Uterus (tissue), 3 donors: ENCODE measurements at regions not wholly inside any gene's neighbourhood (a gene's known extent, or its start where the extent isn't known, plus 50 kb on each side); places are given as distances from the start of the nearest gene placed in this dataset.

Experiments used
- DNase-seq, 2 donors: peaks; one replicate each; pipeline ENCODE4 v3.0.0-alpha.2; 2019 to 2020
- H3K27ac ChIP-seq, 2 donors: fragments of 200-600 bp; sonication (generic); 1 replicate in 1 of 2; 2 replicates in 1 of 2; pipeline ENCODE4 v1.5.1; 2016 to 2018
- H3K27me3 ChIP-seq, 2 donors: fragments of 200-600 bp; sonication (generic); one replicate each; pipeline ENCODE4 v1.5.1; 2018 to 2019; ENCODE audit warnings: control low read depth in 1 of 2
- H3K36me3 ChIP-seq, 2 donors: fragments of 200-600 bp; sonication (generic); one replicate each; pipeline ENCODE4 v1.5.1; 2019; ENCODE audit warnings: control low read depth in 1 of 2
- H3K4me1 ChIP-seq, 2 donors: fragments of 200-600 bp; sonication (generic); one replicate each; pipeline ENCODE4 v1.5.1; 2018 to 2019; ENCODE audit warnings: control low read depth in 1 of 2
- H3K4me3 ChIP-seq, 2 donors: fragments of 200-600 bp; sonication (generic); 1 replicate in 1 of 2; 2 replicates in 1 of 2; pipeline ENCODE4 v1.5.1; 2018 to 2019; ENCODE audit warnings: mild to moderate bottlenecking in 1 of 2
- H3K9me3 ChIP-seq, 2 donors: fragments of 200-600 bp; sonication (generic); one replicate each; pipeline ENCODE4 v1.5.1; 2019; ENCODE audit warnings: control low read depth in 1 of 2
- CTCF ChIP-seq, 4 experiments: fragments of 200-600 bp in 2 of 4; fragments of 450-650 bp in 2 of 4; sonication (generic) in 2 of 4; IDR thresholded peaks; one replicate each; pipeline ENCODE4 v1.5.1; 2016 to 2019; ENCODE audit warnings: antibody characterized with exemption in 4 of 4, mild to moderate bottlenecking in 2 of 4, moderate library complexity in 1 of 4
- POLR2A ChIP-seq, 2 donors: fragments of 450-650 bp; IDR thresholded peaks; one replicate each; pipeline ENCODE4 v1.6.1; 2016; ENCODE audit warnings: antibody characterized with exemption in 2 of 2, mild to moderate bottlenecking in 1 of 2, moderate library complexity in 1 of 2
- intact Hi-C: fragments of 100-400 bp; cut with DNase I; formaldehyde crosslinking; loops from one replicate; pipeline ENCODE4 v1.15.1; 2023; ENCODE audit warnings: low total_unique reads
- donor health status: DM: yes; HTN: yes; CAD: no.

- Histone ChIP-seq H3K27me3 (no peaks in the 10 kb centered on the region), H3K4me3 (no peak overlapping the region), H3K4me1 (no peaks in the 10 kb centered on the region), H3K36me3 (no peaks in the 10 kb centered on the region), H3K27ac (no peak overlapping the region), H3K9me3 (no peaks in the 10 kb centered on the region)
- intact Hi-C loops = no loop called here
- no peak for TF ChIP-seq CTCF (IDR thresholded peaks at IDR 0.05)
- DNase-seq = no peak
Observed at GRCh38 chr18:44545359-44545985, 135.2 kb upstream of the SETBP1 start.

GRCh38 chr18:44546954-44547353 is 133.7 kb upstream of the SETBP1 start:
- DNase-seq = no peak
- no peaks in the 10 kb centered on the region for H3K27me3 ChIP-seq
- no peak overlapping the region for H3K27ac ChIP-seq
- no peak for TF ChIP-seq CTCF (IDR thresholded peaks at IDR 0.05)
- no peak for TF ChIP-seq POLR2A (IDR thresholded peaks at IDR 0.05)
- intact Hi-C loops = no loop called here
- no peaks in the 10 kb centered on the region for H3K9me3 ChIP-seq
- no peak overlapping the region for H3K4me3 ChIP-seq
- H3K4me1 ChIP-seq = no peaks in the 10 kb centered on the region
- no peaks in the 10 kb centered on the region for H3K36me3 ChIP-seq

- no peaks in the 10 kb centered on the region for H3K9me3 ChIP-seq
- no peak overlapping the region for H3K4me3 ChIP-seq
- H3K27ac ChIP-seq = no peak overlapping the region
- intact Hi-C loops = no loop called here
- no peaks in the 10 kb centered on the region for H3K4me1 ChIP-seq
- no peaks in the 10 kb centered on the region for H3K36me3 ChIP-seq
- no peak for TF ChIP-seq POLR2A (IDR thresholded peaks at IDR 0.05)
- no peak for TF ChIP-seq CTCF (IDR thresholded peaks at IDR 0.05)
- H3K27me3 ChIP-seq = no peaks in the 10 kb centered on the region
- no peak for DNase-seq
Observed at GRCh38 chr18:44548291-44549221, 132.1 kb upstream of the SETBP1 start.

- no peak for DNase-seq
- no peak overlapping the region for H3K4me3 ChIP-seq
- no peaks in the 10 kb centered on the region for H3K9me3 ChIP-seq
- no peaks in the 10 kb centered on the region for H3K36me3 ChIP-seq
- H3K27ac ChIP-seq = no peak overlapping the region
- H3K27me3 ChIP-seq = no peaks in the 10 kb centered on the region
- TF ChIP-seq CTCF (IDR thresholded peaks at IDR 0.05) (no peak), POLR2A (IDR thresholded peaks at IDR 0.05) (no peak)
- H3K4me1 ChIP-seq = no peaks in the 10 kb centered on the region
- intact Hi-C loops = no loop called here
Observed at GRCh38 chr18:44552706-44553105, 128.0 kb upstream of the SETBP1 start.

- Histone ChIP-seq H3K4me1 (no peaks in the 10 kb centered on the region), H3K9me3 (no peaks in the 10 kb centered on the region), H3K27ac (no peak overlapping the region), H3K27me3 (no peaks in the 10 kb centered on the region), H3K4me3 (no peak overlapping the region), H3K36me3 (no peaks in the 10 kb centered on the region)
- DNase-seq = no peak
- no peak for TF ChIP-seq POLR2A (IDR thresholded peaks at IDR 0.05)
- no peak for TF ChIP-seq CTCF (IDR thresholded peaks at IDR 0.05)
- intact Hi-C loops = no loop called here
Observed at GRCh38 chr18:44556296-44556695, 124.4 kb upstream of the SETBP1 start.
